ENCODE measurements at regions not wholly inside any gene's neighbourhood (a gene's known extent, or its start where the extent isn't known, plus 50 kb on each side); places are given as distances from the start of the nearest gene placed in this dataset.

DNA sequence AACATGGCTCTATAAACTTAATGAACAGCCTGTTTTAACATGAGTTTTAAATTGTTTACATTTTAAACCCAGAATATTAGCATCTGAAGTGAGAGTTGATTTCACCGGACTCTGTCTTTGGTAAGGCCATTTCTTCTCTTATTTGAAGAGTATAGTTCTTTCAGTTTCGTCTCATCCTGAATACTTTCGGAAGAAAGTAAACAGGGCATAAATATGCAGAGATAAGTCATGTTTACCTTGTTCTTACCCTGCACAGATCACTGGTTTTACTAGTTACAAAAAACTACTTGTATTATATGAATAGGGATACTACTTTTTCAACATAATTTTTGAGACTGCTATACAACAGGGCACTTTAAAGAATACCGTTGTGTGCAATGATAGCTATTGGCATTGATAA, 656.3 kb upstream of the ZNF608 start:
- H3K4me1 ChIP-seq (ENCODE audit: control insufficient read depth, low read depth, low read length), result no peaks in the 10 kb centered on the region
- no peak overlapping the region for H3K9ac ChIP-seq (ENCODE audit: low read length)
- H3K9me3 ChIP-seq (ENCODE audit: control insufficient read depth, low read depth, low read length), result no peaks in the 10 kb centered on the region
- no peak overlapping the region for H3K27ac ChIP-seq (ENCODE audit: low read length)
- no peaks in the 10 kb centered on the region for H3K27me3 ChIP-seq (ENCODE audit: control insufficient read depth, insufficient read depth, low read length)
- H3K4me3 ChIP-seq (ENCODE audit: low read length), result no peak overlapping the region
- no peaks in the 10 kb centered on the region for H3K36me3 ChIP-seq (ENCODE audit: control insufficient read depth, low read depth, low read length)

- no peaks in the 10 kb centered on the region for H3K27me3 ChIP-seq (ENCODE audit: control insufficient read depth, insufficient read depth, low read length)
- no peak overlapping the region for H3K4me3 ChIP-seq (ENCODE audit: low read length)
- H3K9me3 ChIP-seq (ENCODE audit: control insufficient read depth, low read depth, low read length), result no peaks in the 10 kb centered on the region
- peaks cover 4% of the 10 kb centered on the region for H3K4me1 ChIP-seq (ENCODE audit: control insufficient read depth, low read depth, low read length)
- H3K36me3 ChIP-seq (ENCODE audit: control insufficient read depth, low read depth, low read length), result no peaks in the 10 kb centered on the region
- no peak overlapping the region for H3K9ac ChIP-seq (ENCODE audit: low read length)
- H3K27ac ChIP-seq (ENCODE audit: low read length), result no peak overlapping the region
These were observed 657.6 kb upstream of the ZNF608 start for GRCh38 chr5:125404056-125404455.

DNA sequence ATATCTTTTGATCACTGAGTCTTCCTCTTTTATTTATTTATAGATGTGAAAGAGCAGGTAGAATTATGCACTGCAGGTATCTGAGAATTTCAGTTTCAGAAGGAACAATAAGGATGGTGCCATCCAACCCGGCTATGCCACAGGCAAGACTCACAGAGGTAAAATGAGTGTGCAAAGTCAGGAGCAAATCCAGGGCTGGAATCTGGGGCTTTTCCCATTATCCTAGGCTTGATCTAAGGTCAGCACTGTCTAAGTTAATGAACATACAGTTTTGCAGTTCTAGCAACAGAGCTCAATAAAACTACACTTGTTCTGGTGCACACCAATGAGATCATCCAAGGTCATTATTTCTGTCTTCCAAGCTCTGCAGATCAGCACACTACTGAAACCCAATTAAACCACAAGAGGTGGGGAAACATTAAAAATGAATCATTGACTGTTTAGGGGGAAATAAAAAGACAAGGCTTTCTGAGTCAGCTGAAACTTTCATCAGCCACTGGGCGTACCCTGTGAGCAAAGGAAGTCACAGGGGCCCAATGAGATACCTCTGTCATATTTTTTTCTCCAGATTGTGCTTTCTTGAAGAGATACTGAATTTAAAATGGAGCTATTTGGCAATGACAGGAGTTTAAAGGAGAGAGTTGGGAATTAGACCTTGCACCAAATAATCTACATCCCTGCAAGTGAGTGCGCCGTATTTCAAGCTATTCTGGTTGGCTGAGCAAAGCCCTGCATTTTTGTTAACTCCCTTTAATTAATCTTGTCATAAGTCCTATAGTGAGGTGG, 662.2 kb upstream of the ZNF608 start:
- H3K27me3 ChIP-seq (ENCODE audit: control insufficient read depth, insufficient read depth, low read length), result no peaks in the 10 kb centered on the region
- no peak overlapping the region for H3K9ac ChIP-seq (ENCODE audit: low read length)
- no peak overlapping the region for H3K27ac ChIP-seq (ENCODE audit: low read length)
- H3K4me1 ChIP-seq (ENCODE audit: control insufficient read depth, low read depth, low read length), result peaks cover 50% of the 10 kb centered on the region
- H3K4me3 ChIP-seq (ENCODE audit: low read length), result no peak overlapping the region
- no peaks in the 10 kb centered on the region for H3K36me3 ChIP-seq (ENCODE audit: control insufficient read depth, low read depth, low read length)
- H3K9me3 ChIP-seq (ENCODE audit: control insufficient read depth, low read depth, low read length), result no peaks in the 10 kb centered on the region

GRCh38 chr5:125409234-125409860, 662.9 kb upstream of the ZNF608 start:
- H3K4me1 ChIP-seq (ENCODE audit: control insufficient read depth, low read depth, low read length), result peaks cover 57% of the 10 kb centered on the region
- H3K27ac ChIP-seq (ENCODE audit: low read length), result no peak overlapping the region
- no peak overlapping the region for H3K9ac ChIP-seq (ENCODE audit: low read length)

GRCh38 chr5:125409861-125410536, 663.6 kb upstream of the ZNF608 start:
- Histone ChIP-seq H3K27ac (ENCODE audit: low read length) (no peak overlapping the region), H3K9me3 (ENCODE audit: control insufficient read depth, low read depth, low read length) (no peaks in the 10 kb centered on the region), H3K4me3 (ENCODE audit: low read length) (no peak overlapping the region), H3K27me3 (ENCODE audit: control insufficient read depth, insufficient read depth, low read length) (no peaks in the 10 kb centered on the region), H3K9ac (ENCODE audit: low read length) (no peak overlapping the region), H3K36me3 (ENCODE audit: control insufficient read depth, low read depth, low read length) (no peaks in the 10 kb centered on the region), H3K4me1 (ENCODE audit: control insufficient read depth, low read depth, low read length) (peaks cover 60% of the 10 kb centered on the region)

More at GRCh38 chr5:125409234-125409860, 662.9 kb upstream of the ZNF608 start:
- H3K36me3 ChIP-seq (ENCODE audit: control insufficient read depth, low read depth, low read length), result no peaks in the 10 kb centered on the region
- H3K9me3 ChIP-seq (ENCODE audit: control insufficient read depth, low read depth, low read length), result no peaks in the 10 kb centered on the region
- H3K27me3 ChIP-seq (ENCODE audit: control insufficient read depth, insufficient read depth, low read length), result no peaks in the 10 kb centered on the region
- no peak overlapping the region for H3K4me3 ChIP-seq (ENCODE audit: low read length)

- Histone ChIP-seq H3K27me3 (ENCODE audit: control insufficient read depth, insufficient read depth, low read length) (no peaks in the 10 kb centered on the region), H3K4me1 (ENCODE audit: control insufficient read depth, low read depth, low read length) (peaks cover 63% of the 10 kb centered on the region), H3K36me3 (ENCODE audit: control insufficient read depth, low read depth, low read length) (no peaks in the 10 kb centered on the region), H3K9ac (ENCODE audit: low read length) (peak overlapping the region; percentile 38), H3K9me3 (ENCODE audit: control insufficient read depth, low read depth, low read length) (no peaks in the 10 kb centered on the region), H3K4me3 (ENCODE audit: low read length) (no peak overlapping the region), H3K27ac (ENCODE audit: low read length) (no peak overlapping the region)
These were observed 664.2 kb upstream of the ZNF608 start for GRCh38 chr5:125410537-125411070.

DNA sequence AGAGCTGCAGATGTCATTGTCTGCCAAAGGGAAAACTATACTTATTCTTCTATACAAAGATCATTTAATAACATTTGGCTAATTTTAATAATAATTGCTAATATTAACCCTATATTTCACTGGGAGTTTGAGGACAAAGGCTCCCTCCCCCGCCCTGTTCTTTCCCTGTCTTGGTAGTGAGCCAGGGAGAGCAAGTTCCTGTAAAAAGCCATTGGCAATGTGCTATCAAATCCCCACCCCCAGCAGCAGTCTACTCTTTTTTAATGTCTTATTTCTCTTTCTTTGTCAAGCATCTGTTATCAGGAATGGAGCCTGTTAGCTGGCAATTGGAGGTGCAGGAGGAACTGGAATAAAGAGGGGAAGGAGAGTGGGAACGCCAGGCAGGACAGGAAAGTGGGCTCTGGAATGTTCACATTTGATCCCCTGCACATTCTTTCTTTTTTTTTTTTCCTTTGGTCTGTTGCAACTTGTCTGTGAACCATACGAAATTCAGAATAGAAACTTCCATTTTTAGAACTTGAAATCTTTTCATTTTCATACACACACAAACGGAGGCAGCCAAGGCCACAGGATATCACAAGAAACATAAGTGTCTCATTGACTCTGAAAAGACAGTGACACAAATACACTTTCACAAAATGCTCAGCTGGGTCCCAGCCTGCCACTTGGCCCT, 664.8 kb upstream of the ZNF608 start:
- Histone ChIP-seq H3K27me3 (ENCODE audit: control insufficient read depth, insufficient read depth, low read length) (no peaks in the 10 kb centered on the region), H3K4me1 (ENCODE audit: control insufficient read depth, low read depth, low read length) (peaks cover 63% of the 10 kb centered on the region), H3K4me3 (ENCODE audit: low read length) (no peak overlapping the region), H3K9ac (ENCODE audit: low read length) (peak overlapping the region; percentile 38), H3K36me3 (ENCODE audit: control insufficient read depth, low read depth, low read length) (no peaks in the 10 kb centered on the region), H3K27ac (ENCODE audit: low read length) (no peak overlapping the region), H3K9me3 (ENCODE audit: control insufficient read depth, low read depth, low read length) (no peaks in the 10 kb centered on the region)

GRCh38 chr5:125411744-125412560, 665.5 kb upstream of the ZNF608 start:
- Histone ChIP-seq H3K27ac (ENCODE audit: low read length) (no peak overlapping the region), H3K36me3 (ENCODE audit: control insufficient read depth, low read depth, low read length) (no peaks in the 10 kb centered on the region), H3K4me1 (ENCODE audit: control insufficient read depth, low read depth, low read length) (peaks cover 63% of the 10 kb centered on the region), H3K9me3 (ENCODE audit: control insufficient read depth, low read depth, low read length) (no peaks in the 10 kb centered on the region), H3K9ac (ENCODE audit: low read length) (peak overlapping the region; percentile 38), H3K27me3 (ENCODE audit: control insufficient read depth, insufficient read depth, low read length) (no peaks in the 10 kb centered on the region), H3K4me3 (ENCODE audit: low read length) (peak overlapping the region; percentile 15)

- peaks cover 63% of the 10 kb centered on the region for H3K4me1 ChIP-seq (ENCODE audit: control insufficient read depth, low read depth, low read length)
- H3K27ac ChIP-seq (ENCODE audit: low read length), result peak overlapping the region; percentile 43
- no peaks in the 10 kb centered on the region for H3K27me3 ChIP-seq (ENCODE audit: control insufficient read depth, insufficient read depth, low read length)
These were observed 666.4 kb upstream of the ZNF608 start for GRCh38 chr5:125412561-125413495.

More at GRCh38 chr5:125412561-125413495, 666.4 kb upstream of the ZNF608 start:
- peak overlapping the region; percentile 22 for H3K4me3 ChIP-seq (ENCODE audit: low read length)
- no peaks in the 10 kb centered on the region for H3K9me3 ChIP-seq (ENCODE audit: control insufficient read depth, low read depth, low read length)
- H3K36me3 ChIP-seq (ENCODE audit: control insufficient read depth, low read depth, low read length), result no peaks in the 10 kb centered on the region
- H3K9ac ChIP-seq (ENCODE audit: low read length), result peak overlapping the region; percentile 69

Measured in iPS-18a (cell line).